ENCODE measurements at regions not wholly inside any gene's neighbourhood (a gene's known extent, or its start where the extent isn't known, plus 50 kb on each side); places are given as distances from the start of the nearest gene placed in this dataset.

DNA sequence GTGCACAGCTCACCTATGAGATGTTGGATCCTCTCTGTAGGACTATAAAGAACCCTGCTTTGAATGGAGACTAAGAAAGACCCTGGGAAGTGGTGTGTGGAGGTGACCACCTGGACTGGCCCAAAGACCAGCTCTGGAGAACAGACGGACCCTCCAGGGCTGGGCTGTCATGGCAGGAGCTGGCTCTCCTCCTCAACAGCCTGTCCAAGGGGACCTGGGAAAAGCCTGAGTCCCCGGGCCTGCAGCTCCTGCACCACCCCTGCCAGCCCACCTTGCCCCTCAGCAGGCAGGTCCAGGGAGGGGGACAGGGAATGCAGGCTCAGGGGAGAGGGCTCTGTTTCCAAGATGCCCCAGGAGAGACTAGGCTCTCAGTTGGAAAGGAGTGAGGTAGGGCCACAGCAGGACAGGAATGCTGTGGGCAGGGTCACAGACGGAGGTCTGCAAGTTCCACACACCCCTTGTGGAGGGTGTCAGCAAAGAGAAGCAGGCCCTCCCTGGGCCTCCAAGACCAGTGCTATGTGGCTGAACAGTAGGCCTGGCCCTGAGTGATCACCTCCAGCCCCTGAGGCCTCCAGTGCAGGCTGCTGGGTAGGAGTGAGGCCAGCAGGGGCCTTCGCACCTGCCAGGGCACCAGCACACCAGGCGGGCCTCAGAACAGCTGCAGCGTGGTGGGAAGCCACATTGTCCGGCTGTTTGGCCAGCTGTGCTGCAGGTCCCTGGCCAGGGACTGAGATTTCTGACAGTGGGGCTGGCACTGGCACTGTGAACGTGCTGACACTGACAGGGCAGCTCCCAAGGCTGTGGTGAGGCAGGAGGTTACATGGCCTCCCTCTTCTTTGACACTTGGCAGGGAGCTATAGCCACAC, 86.4 kb upstream of the OTOS start:
- no peak for DNase-seq (ENCODE audit: low read depth in 2 of 2)

DNA sequence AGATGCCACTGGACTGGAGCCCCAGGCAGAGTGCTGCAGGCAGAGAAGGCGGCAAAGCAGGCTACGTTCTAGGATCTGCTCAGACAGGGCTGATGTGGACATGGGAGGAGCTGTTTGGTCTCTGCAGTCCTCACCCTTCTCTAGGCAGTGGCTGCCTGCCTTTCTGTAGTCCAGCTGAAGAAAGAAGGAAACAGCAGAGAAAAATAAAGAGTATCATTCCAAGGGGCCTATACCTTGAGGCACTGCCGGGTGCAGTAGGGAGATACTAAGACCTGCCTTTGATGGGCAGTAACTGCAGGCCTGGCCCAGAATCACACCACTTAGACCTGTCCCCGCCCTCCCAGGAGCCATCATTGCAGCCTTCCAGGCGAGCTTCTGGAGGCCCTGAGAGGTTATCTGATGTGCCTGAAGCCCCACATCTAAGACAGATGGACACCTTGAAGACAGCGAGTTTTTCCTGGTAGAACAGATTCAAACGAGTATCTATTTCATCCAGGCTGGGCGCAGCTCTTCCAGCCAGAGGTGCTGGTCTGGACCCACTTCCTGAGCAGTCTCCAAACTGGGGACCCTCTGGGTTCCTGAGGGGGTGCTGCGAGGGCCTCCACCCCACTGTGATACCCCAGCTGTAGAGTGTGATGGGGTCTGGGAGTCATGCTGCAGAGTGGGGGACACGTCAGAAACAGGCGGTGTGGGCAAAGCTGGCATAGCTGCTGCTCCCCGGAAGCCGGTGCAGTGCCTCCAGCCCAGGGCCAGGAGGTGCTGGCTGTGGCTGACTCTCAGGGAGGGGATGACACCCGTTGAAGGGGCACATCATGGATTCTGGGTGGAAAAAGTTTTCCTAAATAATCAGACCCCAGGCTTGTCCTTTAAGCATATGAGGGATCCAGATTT, 87.3 kb upstream of the OTOS start:
- DNase-seq (ENCODE audit: low read depth in 2 of 2): no peak

DNA sequence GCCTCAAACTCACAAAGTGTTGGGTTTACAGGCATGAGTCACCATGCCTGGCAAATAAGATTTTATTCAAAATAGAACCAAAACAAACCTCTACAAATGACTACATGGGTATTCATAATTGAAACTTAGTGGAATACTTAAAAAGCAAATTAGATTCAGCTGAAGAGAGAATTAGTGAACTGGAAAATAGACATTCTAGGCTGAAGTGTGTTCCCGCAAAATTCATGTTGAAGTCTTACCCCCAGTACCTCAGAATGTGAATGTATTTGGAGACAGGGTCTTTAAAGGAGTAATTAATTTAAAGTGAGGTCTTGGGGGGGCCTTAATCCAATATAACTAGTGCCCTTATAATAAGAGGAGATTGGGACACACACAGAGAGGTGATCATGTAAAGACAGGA, 88.5 kb upstream of the OTOS start:
- no peak for DNase-seq (ENCODE audit: low read depth in 2 of 2)

DNA sequence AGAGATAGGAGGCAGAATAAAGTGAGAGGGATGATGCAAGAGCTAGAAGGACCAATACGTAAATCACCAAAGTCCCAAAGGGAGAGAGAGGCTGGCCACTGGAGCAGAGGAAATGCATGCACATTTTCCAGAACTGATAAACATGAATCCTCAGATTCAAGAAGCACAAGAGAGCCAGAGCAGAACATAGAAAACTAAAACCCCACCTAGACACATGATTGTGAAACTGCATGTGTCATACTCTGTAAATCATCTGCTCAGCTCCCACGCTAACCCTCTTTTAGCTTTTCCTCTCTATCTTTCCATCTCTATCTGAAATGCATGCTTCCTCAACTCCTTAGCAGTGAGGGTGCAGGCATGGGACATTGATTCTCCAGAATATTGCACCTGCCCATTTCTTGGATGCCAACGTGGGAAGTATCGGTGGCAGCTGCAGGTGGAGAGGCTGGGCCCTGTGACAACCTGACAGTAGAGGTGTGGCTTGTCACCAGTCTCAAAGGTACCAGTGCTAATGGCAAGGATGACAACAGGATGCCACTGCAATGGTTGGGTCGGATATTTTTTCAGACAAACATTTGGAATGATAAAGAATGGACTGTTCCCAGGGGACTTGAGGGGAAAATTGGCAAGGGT, 89.3 kb upstream of the OTOS start:
- no peak for DNase-seq (ENCODE audit: low read depth in 2 of 2)

DNA sequence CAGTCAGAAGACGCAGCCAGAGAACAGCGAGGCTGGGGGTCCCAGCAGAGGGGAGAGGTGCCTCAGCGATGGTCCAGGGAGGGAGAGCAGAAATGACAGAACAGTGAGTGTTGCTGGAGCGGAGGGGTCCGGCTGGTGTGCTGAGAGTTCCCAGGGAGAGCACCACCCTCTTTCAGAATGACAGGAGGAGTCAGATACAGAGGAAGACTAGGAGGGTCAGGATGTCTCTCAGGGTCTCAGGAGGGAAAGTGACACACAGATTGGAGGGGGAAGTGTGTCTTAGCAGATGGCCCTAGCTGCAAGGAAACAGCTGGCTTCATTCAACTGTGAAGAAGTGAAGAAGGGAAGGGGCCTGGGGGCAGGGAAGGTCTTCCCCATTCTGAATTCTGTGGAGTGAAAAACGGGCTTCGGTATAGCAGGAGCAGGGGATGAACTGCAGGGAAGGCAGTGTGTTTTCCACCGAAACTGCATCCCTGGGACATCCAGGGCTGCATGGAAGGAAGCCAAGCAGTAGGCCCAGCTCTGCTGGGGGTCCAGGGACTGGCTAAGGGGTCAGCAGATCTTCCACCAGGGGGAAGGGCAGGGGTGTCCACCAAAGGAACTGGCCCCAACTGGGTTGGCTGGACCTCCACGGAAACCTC, 90.0 kb upstream of the OTOS start:
- DNase-seq (ENCODE audit: low read depth in 2 of 2): no peak

DNA sequence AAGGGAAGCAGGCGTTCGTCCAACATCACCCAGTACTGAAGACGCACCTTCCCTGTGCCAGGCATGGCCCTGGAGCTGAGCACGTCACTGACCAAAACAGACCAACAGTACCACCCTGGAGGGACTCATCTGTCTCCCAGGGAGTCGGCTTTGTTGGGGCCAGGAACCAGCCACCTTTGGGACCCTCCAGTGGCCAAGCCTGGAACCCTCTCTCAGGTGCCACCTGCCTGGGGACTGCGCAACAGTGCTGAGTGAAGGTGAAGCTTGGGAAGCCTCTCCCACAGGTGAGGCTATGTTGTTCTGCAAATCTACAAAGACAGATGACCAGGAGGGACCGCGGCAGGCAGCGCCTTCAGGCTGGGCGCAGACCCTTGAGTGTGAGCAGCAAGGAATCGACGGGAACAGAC, 91.4 kb upstream of the OTOS start:
- no peak for DNase-seq (ENCODE audit: low read depth in 2 of 2)

DNA sequence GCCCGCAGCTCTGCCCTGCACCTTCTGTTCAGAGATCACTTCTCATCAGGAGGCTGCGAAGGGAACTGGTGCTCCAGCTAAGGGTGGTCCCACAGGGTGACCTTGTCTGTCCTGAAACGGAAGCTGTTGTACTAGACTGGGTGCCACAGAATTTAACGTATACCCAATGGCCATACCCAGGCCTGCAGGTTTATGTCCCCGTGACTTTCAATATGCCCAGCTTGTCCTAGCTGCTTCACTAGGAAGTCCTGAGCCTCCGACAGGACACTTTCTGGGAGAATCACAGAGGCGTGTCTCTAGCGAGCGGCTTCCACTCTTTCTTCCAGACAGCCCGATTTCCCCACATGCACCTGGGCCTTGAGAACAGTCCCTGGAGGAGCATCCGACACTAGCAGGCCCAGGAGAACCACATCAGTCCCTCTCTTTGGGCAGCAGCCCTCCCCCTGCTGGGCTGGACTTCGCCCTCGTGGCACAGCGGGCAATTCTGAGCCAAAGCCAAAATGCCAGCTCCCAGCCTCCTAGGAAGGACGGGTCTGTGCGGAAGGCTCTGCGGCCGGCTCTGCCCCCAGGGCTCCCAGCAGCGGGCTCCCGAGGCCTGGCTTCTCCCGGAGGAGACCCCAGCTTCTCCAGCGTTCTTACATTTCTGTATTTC, 91.9 kb upstream of the OTOS start:
- no peak for DNase-seq (ENCODE audit: low read depth in 2 of 2)

DNA sequence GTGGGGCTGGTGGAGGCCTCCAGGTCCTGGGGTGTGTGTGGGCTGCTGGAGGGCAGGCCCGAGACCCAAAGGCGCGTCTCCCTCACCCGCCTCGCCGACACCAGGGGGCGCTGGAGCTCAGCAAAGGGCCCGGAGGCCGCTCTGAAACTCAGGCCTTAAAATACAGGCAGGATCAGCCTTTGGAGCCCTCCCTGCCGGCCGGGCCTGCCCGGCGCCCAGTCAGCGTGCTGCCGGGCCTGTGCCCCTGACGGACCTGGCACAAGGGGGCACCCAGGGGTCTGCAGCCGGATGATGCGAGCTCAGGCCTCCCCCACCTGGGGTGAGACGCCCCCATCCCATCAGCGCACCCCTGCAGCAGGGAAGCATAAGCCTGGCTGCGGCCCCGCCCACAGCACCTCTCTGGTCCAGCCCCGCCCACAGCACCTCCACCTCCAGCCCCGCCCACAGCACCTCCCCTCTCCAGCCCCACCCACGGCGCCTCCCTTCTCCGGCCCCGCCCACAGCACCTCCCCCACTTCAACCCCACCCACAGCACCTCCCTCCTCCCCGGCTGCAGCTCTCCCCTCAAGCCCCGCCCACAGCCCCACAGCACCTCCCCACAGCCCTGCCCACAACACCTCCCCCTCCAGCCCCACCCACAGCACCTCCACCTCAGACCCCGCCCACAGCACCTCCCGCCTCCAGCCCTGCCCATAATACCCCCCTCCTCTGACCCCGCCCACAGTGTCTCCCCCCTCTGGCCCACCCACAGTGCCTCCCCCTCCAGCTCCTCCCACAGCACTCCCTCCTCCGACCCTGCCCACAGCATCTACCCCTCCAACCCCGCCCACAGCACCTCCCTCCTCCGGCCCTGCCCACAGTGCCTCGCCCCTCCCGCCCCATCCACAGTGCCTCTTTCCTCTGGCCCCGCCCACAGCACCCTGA, 92.8 kb upstream of the OTOS start:
- peak; percentile 68 to 82 for DNase-seq (ENCODE audit: low read depth in 2 of 2)

DNA sequence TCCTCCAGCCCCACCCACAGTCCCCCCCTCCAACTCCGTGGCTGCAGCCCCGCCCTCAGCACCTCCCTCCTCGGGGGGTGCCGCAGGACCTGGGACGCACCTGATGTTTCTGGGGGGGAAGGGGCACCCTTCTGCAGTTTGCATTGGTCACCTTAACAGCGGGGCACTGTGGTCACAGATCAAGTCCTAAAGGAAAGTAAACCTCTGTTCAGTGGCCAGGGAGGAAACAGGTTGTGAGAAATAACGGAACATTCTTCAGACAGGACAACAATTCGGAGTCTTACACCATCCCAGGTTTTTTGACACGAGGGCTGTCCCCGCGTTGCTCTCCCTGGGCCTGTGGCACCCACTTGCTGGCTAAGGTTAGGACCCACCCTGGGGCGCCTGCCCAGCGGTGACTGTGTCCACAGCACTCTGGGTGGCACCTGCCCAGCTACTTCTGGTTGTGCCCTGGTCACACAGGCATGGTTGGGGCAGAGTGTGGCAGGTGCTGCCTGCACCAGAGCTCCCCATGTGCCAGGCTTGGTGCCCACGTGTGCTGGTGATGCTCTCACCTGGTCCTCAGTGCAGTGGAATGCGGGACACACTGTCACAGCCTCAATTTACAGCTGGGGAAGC, 93.5 kb upstream of the OTOS start:
- DNase-seq (ENCODE audit: low read depth in 2 of 2): no peak

DNA sequence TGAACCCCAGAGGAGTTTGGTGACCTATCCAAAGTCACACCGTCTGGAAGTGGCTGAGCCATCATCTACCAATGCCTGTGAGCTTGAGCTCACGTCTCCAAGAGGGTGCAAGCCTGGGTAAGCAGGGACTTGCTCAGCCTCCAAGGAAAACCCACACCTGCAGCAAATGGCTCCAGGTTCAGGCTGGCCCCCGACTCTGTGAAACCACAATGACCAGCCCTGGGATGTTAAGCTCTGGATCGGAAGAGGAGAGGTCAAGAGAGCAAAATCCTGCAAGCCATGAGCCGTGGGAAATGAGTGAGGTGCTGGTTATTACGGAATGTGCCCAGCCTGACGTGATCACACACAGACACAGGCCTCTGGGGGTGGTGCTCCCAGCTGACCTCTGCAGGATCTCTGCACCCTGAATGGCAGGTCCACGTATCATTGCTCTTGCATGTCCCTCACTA, 94.1 kb upstream of the OTOS start:
- no peak for DNase-seq (ENCODE audit: low read depth in 2 of 2)

DNA sequence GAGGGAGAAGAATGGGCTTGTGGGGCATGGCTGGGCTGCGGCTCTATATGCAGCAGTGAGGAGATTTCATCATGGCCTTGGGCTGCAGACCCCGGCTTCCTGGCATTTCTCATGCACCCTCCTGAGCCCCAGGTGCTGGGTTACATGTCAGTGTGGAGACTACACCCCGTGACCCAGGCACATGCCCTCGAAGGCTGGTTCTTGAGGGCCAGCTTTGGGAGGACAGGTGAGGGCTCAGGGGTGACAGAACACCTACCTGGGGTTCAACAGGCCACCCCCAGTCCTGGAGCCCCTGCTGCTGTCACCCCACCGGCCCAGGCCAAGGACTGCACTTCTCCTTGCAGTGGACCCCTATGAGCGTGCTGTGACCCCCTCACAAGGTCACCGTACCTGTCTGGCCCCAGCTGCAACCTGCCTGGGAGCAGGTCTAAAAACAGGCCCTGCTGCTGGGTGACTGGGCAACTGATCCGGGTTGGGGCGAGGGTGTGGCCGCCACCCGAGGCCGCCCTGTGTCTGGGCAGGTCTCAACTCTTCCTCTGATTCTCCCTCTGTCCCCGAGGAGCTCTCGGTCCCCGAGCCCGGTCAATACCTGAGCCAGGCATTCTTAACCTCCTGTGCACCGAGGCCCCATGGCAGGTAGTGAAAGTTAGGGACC, 94.8 kb upstream of the OTOS start:
- DNase-seq (ENCODE audit: low read depth in 2 of 2): no peak

DNA sequence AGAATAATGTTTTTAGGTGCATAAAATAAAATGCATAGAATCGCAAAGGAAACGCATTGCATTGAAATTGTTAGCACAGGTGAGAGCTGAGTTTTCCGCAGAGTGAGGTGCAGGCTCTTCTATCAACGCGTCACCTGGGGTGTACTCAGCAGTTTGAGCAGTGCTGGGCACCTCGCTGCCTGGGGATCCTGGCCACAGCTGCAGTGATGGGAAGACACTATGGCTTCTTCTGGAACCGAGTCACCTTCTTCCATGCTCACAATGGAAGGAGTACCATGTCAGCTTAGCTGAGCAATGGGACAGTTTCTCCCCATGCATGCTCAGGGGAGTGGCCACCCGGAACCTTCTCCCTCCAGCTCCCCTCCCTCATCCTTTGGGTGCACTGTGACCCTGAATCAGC, 95.4 kb upstream of the OTOS start:
- no peak for DNase-seq (ENCODE audit: low read depth in 2 of 2)

DNA sequence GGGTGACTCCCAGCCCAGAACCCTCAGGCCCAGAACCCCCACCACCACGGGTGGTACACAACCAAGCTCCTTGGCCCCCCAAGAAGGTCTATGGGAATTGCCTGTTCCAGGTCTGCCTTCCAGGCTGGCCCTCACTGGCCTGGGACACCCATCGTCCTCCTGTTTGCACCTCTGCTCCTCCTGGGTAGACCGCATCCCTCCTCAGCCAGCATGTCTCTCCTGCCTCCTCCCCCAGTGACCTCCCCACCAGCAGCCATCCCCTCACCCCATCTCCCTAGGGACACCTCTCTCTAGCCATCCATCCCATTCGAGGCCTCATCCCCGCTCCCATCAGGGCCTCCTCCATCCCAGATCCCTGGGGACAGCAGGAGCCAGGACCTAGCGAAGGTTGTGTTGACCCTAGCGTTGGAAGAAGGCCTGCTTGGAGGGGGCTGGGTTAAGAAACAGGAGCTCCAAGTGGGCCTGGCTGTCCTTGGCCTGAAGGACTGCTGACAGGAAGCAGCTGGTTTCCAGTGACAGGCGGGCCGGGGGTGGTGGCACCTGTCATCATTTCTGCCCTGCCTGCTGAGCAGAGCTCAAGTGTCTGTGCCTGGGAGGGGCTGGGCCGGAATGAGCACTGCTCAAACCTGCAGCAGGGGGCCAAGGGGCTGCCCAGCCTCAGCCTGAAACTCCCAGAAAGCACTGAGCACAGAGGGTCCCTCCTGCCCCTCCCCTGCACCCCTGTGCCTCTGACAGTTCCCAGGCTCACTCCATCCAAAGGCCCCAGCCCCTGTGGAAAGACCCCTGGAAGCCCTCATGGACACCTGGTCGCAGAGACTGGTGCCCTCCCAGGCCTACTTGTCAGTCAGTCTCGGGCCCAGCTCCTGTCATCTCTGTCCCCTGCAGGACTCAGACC, 96.0 kb upstream of the OTOS start:
- DNase-seq (ENCODE audit: low read depth in 2 of 2): no peak

DNA sequence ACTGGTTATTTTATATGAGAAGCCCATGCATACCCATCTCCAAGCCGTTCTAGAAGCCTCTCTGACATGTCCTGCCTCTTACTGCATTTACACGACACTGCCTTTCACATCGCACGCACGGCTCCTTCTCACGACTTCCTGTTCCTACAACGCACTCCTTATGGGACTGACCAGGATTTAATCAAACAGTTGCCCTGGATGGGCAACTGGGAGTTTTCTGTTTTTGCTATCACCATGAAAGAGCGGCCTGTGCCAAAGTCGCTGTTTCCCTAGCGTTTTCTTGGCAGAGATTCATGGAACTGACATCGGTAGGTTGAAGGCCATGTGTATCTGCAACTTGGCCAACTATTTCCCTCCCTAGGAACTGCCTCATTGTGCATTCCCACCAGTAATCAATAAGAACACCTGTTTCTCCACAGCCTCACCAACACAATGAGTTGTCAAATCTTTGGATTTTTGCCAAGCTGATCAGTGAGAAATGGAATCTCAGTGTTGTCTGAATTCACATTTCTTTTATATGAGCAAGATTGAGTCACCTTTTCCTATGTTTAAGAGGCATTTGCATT, 97.2 kb upstream of the OTOS start:
- no peak for DNase-seq (ENCODE audit: low read depth in 2 of 2)

DNA sequence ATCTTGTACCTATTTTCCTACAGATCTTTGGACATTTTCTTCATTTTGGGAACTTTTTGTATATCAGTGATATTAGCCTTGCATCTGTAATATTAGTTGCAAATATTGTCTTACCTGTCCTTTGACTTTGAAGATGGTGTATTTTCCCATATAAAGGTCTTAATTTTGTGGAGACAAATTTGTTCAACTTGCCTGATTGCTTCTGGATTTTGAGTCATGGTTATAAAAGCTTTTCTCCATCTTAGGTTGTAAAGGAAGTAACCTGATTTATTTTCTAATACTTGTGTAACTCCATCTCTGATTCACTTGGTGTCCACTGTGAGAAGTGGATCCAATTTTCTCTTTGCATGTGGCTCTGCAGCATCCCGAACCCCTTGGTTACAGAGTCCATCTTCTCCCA, 97.7 kb upstream of the OTOS start:
- DNase-seq (ENCODE audit: low read depth in 2 of 2): no peak

DNA sequence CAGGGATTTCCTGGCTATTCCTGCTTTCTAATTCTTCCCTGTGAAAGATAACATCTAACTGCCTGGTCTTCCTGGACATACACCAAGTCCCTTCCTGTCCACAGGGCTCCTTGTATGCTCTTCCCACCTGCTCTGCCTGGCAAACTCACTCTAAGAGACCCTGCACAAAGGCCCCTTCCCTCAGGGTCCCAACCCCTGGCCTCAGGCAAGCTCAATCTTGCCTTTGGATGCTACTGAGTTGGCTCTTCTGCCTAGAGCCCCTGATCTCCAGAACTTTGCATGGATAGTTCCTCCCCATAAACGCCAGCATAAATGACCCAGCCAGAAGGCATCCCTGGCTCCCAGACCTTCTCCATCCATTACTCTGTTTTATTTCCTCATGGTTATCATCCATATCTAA, 98.3 kb upstream of the OTOS start:
- no peak for DNase-seq (ENCODE audit: low read depth in 2 of 2)

DNA sequence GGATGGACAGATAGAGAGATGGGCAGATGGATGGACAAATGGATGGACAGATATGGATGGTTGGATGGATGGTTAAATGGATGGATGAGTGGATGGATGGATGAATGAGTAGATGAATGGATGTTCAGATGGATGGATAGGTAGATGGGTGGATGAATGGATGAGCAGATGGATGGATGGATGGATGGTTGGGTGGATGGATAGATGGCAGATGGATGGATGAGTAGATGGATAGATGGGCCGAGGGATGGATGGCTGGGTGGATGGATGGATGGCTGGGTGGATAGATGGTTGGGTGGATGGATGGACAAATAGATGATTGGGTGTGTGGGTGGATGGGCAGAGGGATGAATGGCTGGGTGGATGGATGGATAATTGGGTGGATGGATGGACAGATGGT, 98.9 kb upstream of the OTOS start:
- DNase-seq (ENCODE audit: low read depth in 2 of 2): no peak

Data from stimulated activated CD4-positive, alpha-beta T cell treated with anti-CD3 and anti-CD28 coated beads, Interleukin-4, amount 100 ng/mL, for 48 hours (primary cell).